OCI-LY1 (cell line): ENCODE measurements at regions not wholly inside any gene's neighbourhood (a gene's known extent, or its start where the extent isn't known, plus 50 kb on each side); places are given as distances from the start of the nearest gene placed in this dataset.
"Not testable (repeated sequence)": the region's sequence is repeated elsewhere in the genome, so short reads cannot be mapped to it uniquely, and the experiment has no call there.

ENCODE experiments used
- H2AFZ ChIP-seq: fragments of 200-600 bp; sonication (generic), shearing (Covaris generic); 2 replicates; pipeline ENCODE4 v1.6.0; 2014; ENCODE audit warnings: antibody characterized with exemption, mild to moderate bottlenecking, low read length
- H3F3A ChIP-seq: fragments of 200-600 bp; sonication (generic), shearing (Covaris generic); 2 replicates; pipeline ENCODE4 v1.6.0; 2014; ENCODE audit warnings: mild to moderate bottlenecking, antibody characterized with exemption, low read length, moderate library complexity; ENCODE audit not compliant: insufficient read depth
- H3K27ac ChIP-seq: fragments of 200-600 bp; sonication (generic); 2 replicates; pipeline ENCODE4 v1.5.1; 2014; ENCODE audit warnings: low read length, mixed run types, mild to moderate bottlenecking, low read depth; ENCODE audit not compliant: poor library complexity, severe bottlenecking
- H3K27me3 ChIP-seq: fragments of 200-600 bp; sonication (generic); 2 replicates; pipeline ENCODE4 v1.6.0; 2014; ENCODE audit warnings: antibody characterized with exemption, mild to moderate bottlenecking, low read length, moderate library complexity; ENCODE audit not compliant: insufficient read depth
- H3K36me3 ChIP-seq: fragments of 200-600 bp; sonication (generic); 2 replicates; pipeline ENCODE4 v1.6.1; 2014; ENCODE audit warnings: mild to moderate bottlenecking, antibody characterized with exemption, low read length, moderate library complexity, mixed read lengths; ENCODE audit not compliant: insufficient read depth
- H3K4me1 ChIP-seq: fragments of 200-600 bp; sonication (generic); 2 replicates; pipeline ENCODE4 v1.5.1; 2014; ENCODE audit warnings: mild to moderate bottlenecking, low read length, moderate library complexity; ENCODE audit not compliant: insufficient read depth, severe bottlenecking
- H3K4me2 ChIP-seq: fragments of 200-600 bp; sonication (generic), shearing (Covaris generic); 2 replicates; pipeline ENCODE4 v1.6.1; 2014; ENCODE audit warnings: low read length
- H3K4me3 ChIP-seq: fragments of 200-600 bp; sonication (generic); 2 replicates; pipeline ENCODE4 v1.5.1; 2014; ENCODE audit warnings: low read length, low read depth, mild to moderate bottlenecking, mixed read lengths; ENCODE audit not compliant: poor library complexity, severe bottlenecking
- H3K79me2 ChIP-seq: fragments of 200-600 bp; shearing (Covaris generic); 2 replicates; pipeline ENCODE4 v1.6.1; 2016; ENCODE audit warnings: mixed run types, low read length, mixed read lengths; ENCODE audit not compliant: insufficient read depth
- H3K9ac ChIP-seq: fragments of 200-600 bp; sonication (generic), shearing (Covaris generic); 2 replicates; pipeline ENCODE4 v1.6.1; 2014; ENCODE audit warnings: mild to moderate bottlenecking, low read length, mixed read lengths
- H3K9me2 ChIP-seq: fragments of 200-600 bp; sonication (generic), shearing (Covaris generic); 2 replicates; pipeline ENCODE4 v1.6.1; 2014; ENCODE audit warnings: low read depth, mild to moderate bottlenecking, low read length, mixed read lengths
- H3K9me3 ChIP-seq: fragments of 200-600 bp; shearing (Covaris generic); 2 replicates; pipeline ENCODE4 v1.6.1; 2014; ENCODE audit warnings: low read length, mixed read lengths
- H4K20me1 ChIP-seq: fragments of 200-600 bp; sonication (generic), shearing (Covaris generic); 2 replicates; pipeline ENCODE4 v1.6.0; 2016; ENCODE audit warnings: mild to moderate bottlenecking, low read length; ENCODE audit not compliant: insufficient read depth
- EZH2 ChIP-seq: fragments of 200-600 bp; sonication (generic), shearing (Covaris generic); IDR thresholded peaks from 2 replicates; pipeline ENCODE4 v1.8.0; 2017; ENCODE audit warnings: borderline replicate concordance, mixed run types, mild to moderate bottlenecking, antibody characterized with exemption, low read length, moderate library complexity, mixed read lengths
- TF ChIP-seq, protein P1 (sequence below): fragments of 200-600 bp; sonication (generic), shearing (Covaris generic); IDR thresholded peaks from 2 replicates; pipeline ENCODE4 v1.5.1; 2017; ENCODE audit warnings: mild to moderate bottlenecking, antibody characterized with exemption, low read length, moderate library complexity, mixed read lengths

DNA sequence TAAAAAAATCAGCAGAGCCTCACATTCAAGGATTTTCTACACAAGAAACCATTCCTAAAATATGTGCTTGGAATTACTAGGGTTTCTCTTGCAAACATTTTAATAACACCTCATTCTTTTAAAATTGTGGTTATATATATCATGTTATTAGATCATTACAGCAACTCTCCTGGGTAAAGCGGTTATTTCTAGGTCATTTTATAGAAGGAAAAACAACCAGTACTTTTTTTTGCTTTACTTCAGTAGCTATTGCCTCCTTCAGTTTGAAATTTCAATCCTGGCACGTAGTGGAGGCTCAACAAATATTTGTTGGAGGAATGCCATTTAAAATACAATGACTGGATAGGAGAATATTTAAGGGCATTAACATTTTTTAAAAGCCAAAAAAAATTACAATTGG is 220.6 kb downstream of the CDRT15L2 start:
- no peaks in the 10 kb centered on the region for H3K9me2 ChIP-seq
- H3K4me2 ChIP-seq, result no peak overlapping the region
- no peak overlapping the region for H3K9ac ChIP-seq
- H3K36me3 ChIP-seq, result no peaks in the 10 kb centered on the region
- no peaks in the 10 kb centered on the region for H3K79me2 ChIP-seq
- no peaks in the 10 kb centered on the region for H3K9me3 ChIP-seq
- H4K20me1 ChIP-seq, result no peaks in the 10 kb centered on the region
- no peaks in the 10 kb centered on the region for H3F3A ChIP-seq
- no peak overlapping the region for H3K27ac ChIP-seq
- H2AFZ ChIP-seq, result no peak overlapping the region
- no peak overlapping the region for H3K4me3 ChIP-seq
- no peaks in the 10 kb centered on the region for H3K4me1 ChIP-seq
- H3K27me3 ChIP-seq, result no peaks in the 10 kb centered on the region
- TF ChIP-seq, protein P1, sequence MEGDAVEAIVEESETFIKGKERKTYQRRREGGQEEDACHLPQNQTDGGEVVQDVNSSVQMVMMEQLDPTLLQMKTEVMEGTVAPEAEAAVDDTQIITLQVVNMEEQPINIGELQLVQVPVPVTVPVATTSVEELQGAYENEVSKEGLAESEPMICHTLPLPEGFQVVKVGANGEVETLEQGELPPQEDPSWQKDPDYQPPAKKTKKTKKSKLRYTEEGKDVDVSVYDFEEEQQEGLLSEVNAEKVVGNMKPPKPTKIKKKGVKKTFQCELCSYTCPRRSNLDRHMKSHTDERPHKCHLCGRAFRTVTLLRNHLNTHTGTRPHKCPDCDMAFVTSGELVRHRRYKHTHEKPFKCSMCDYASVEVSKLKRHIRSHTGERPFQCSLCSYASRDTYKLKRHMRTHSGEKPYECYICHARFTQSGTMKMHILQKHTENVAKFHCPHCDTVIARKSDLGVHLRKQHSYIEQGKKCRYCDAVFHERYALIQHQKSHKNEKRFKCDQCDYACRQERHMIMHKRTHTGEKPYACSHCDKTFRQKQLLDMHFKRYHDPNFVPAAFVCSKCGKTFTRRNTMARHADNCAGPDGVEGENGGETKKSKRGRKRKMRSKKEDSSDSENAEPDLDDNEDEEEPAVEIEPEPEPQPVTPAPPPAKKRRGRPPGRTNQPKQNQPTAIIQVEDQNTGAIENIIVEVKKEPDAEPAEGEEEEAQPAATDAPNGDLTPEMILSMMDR, result no peak
- TF ChIP-seq EZH2, result no peak

DNA sequence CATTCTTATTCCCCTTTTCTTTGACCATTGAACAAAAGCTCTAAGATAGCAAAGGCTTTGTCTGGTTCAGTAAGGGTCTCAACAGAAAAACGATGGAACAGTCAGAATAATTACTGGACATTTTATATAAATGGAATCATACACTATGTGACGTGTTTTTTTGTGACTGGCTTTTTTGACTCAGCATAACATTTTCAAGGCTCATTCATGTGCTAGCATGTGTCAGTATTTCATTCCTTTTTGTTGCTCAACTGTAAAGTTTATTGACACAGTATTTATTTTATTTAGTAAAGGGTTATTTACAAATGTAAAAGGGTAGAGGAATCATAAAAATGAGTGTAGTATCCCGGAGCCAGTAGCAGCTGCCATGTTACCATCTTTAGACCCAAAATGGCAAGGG is 226.2 kb downstream of the CDRT15L2 start:
- no peak overlapping the region for H3K4me2 ChIP-seq
- no peaks in the 10 kb centered on the region for H3F3A ChIP-seq
- H3K36me3 ChIP-seq, result no peaks in the 10 kb centered on the region
- no peaks in the 10 kb centered on the region for H3K79me2 ChIP-seq
- H3K4me3 ChIP-seq, result no peak overlapping the region
- H3K4me1 ChIP-seq, result no peaks in the 10 kb centered on the region
- TF ChIP-seq, protein P1, result no peak
- H3K27ac ChIP-seq, result no peak overlapping the region
- no peaks in the 10 kb centered on the region for H3K9me3 ChIP-seq
- H4K20me1 ChIP-seq, result no peaks in the 10 kb centered on the region
- no peaks in the 10 kb centered on the region for H3K27me3 ChIP-seq
- no peak overlapping the region for H2AFZ ChIP-seq
- no peaks in the 10 kb centered on the region for H3K9me2 ChIP-seq
- no peak overlapping the region for H3K9ac ChIP-seq

DNA sequence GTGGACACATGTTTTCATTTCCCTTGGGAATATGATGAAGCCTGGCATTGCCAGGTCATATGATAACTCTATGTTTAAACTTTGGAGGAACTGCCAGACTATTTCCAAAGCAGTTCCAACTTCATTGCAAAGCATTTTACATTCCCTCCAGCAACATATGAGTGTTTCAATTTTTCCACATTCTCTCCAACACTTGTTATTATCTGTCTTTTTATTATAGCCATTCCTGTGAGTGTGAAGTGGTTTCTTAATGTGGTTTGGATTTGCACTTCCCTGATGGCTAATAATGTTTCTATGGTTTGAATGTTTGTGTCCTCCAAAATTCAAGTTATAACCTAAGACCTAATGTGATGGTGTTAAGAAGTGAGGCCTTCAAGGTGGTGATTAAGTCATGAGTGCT is 228.0 kb downstream of the CDRT15L2 start:
- H3K9me3 ChIP-seq, H3K9me2 ChIP-seq, H3K4me2 ChIP-seq, H3K9ac ChIP-seq, H3K4me1 ChIP-seq, H3K27me3 ChIP-seq, H3K36me3 ChIP-seq, H3F3A ChIP-seq, H2AFZ ChIP-seq, H4K20me1 ChIP-seq, H3K4me3 ChIP-seq, H3K79me2 ChIP-seq, H3K27ac ChIP-seq: not testable (repeated sequence)

DNA sequence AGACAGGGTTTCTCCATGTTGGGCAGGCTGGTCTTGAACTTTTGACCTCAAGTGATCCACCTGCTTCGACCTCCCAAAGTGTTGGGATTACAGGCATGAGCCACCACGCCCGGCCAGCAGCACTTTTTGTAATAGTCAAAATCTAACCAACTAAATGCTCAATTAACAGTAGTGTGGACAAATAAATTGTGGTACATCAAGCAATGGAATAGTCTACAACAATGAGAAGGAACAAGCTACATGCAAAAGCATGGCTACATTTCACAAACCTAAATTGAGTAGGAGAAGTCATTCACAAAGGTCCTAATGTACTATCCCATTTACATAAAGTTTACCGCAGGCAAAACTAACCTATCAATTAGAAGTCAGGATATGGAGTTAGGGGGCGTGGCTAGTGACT is 227.4 kb downstream of the USP22 start:
- H3K4me3 ChIP-seq, H3K36me3 ChIP-seq: not testable (repeated sequence)

More for the DNA sequence above, 227.4 kb downstream of the USP22 start:
- not testable (repeated sequence) for H3F3A ChIP-seq, H4K20me1 ChIP-seq, H3K27ac ChIP-seq, H2AFZ ChIP-seq, H3K4me2 ChIP-seq, H3K27me3 ChIP-seq, H3K9ac ChIP-seq, H3K9me2 ChIP-seq, H3K4me1 ChIP-seq, H3K79me2 ChIP-seq, H3K9me3 ChIP-seq
